ENCODE measurements at regions not wholly inside any gene's neighbourhood (a gene's known extent, or its start where the extent isn't known, plus 50 kb on each side); places are given as distances from the start of the nearest gene placed in this dataset.

- ATAC-seq = no peak
- BruUV-seq (replicated peaks) = no TSS peak
- peaks cover under 1% of the 10 kb centered on the region; the same call in 1 of the 2 replicates for H3K79me2 ChIP-seq (ENCODE audit: insufficient read depth, low read length)
Observed at GRCh38 chr12:124480469-124481256, 86.7 kb downstream of the NCOR2 start.

GRCh38 chr12:124479680-124480468 is 87.5 kb downstream of the NCOR2 start:
- Histone ChIP-seq H3K4me1 (ENCODE audit: control insufficient read depth in 1 of 2, insufficient read depth in 2 of 2, low read length in 2 of 2) (peaks cover 0 to 6% of the 10 kb centered on the region in 2 experiments; a peak in 1 of 4 replicates), H3K4me3 (replicated peaks in 1 of 2; ENCODE audit: low read depth in 1 of 2, low read length in 2 of 2) (no peak overlapping the region), H3K36me3 (ENCODE audit: control insufficient read depth in 1 of 2, insufficient read depth in 2 of 2, low read length in 2 of 2) (peaks cover 2 to 11% of the 10 kb centered on the region in 2 experiments; a peak in 2 of 4 replicates), H3K9me2 (ENCODE audit: insufficient read depth) (no peaks in the 10 kb centered on the region), H3K9me3 (ENCODE audit: control insufficient read depth in 1 of 2, insufficient read depth in 1 of 2, low read depth in 1 of 2, low read length in 2 of 2) (no peaks in the 10 kb centered on the region), H3K79me2 (ENCODE audit: insufficient read depth, low read length) (peaks cover 4% of the 10 kb centered on the region; the same call in 1 of the 2 replicates), H3K9ac (ENCODE audit: low read length) (no peak overlapping the region), H2AFZ (ENCODE audit: low read depth, low read length, poor library complexity, severe bottlenecking) (no peak overlapping the region), H3K4me2 (ENCODE audit: low read length) (no peak overlapping the region), H3K27ac (ENCODE audit: low read depth, low read length) (peak overlapping the region; percentile 14; the same call in 1 of the 2 replicates), H4K20me1 (ENCODE audit: insufficient read depth) (no peaks in the 10 kb centered on the region), H3K27me3 (ENCODE audit: insufficient read depth, low read length) (no peaks in the 10 kb centered on the region)
- ATAC-seq (no peak), DNase-seq (ENCODE audit: low read depth, low spot score) (no peak)
- TF ChIP-seq CBX3 (IDR thresholded peaks at IDR 0.05; ENCODE audit: low read depth) (no peak), JUND (IDR thresholded peaks at IDR 0.05) (no peak), SRF (IDR thresholded peaks at IDR 0.05; ENCODE audit: low read depth) (no peak), YY1 (IDR thresholded peaks at IDR 0.05; ENCODE audit: extremely low read depth, insufficient replicate concordance, low read depth, low read length) (no peak), TCF7L2 (IDR thresholded peaks at IDR 0.05; ENCODE audit: borderline replicate concordance, extremely low read depth, insufficient read depth, insufficient read length) (no peak)
- ChIA-PET POLR2A (no interaction called here), CTCF (no interaction called here), RAD21 (ENCODE audit: low non-redundant PET in 1 of 2, low total read pairs in 2 of 2, uncharacterized antibody in 2 of 2, unreplicated experiment in 2 of 2) (no interaction called here)
- intact Hi-C loops (cut with micrococcal nuclease) = no loop called here
- BruUV-seq (replicated peaks) = no TSS peak

More at GRCh38 chr12:124480469-124481256, 86.7 kb downstream of the NCOR2 start:
- Histone ChIP-seq H3K9ac (ENCODE audit: low read length) (no peak overlapping the region), H2AFZ (ENCODE audit: low read depth, low read length, poor library complexity, severe bottlenecking) (no peak overlapping the region), H3K27me3 (ENCODE audit: insufficient read depth, low read length) (no peaks in the 10 kb centered on the region), H3K4me2 (ENCODE audit: low read length) (no peak overlapping the region), H3K9me3 (ENCODE audit: control insufficient read depth in 1 of 2, insufficient read depth in 1 of 2, low read depth in 1 of 2, low read length in 2 of 2) (no peaks in the 10 kb centered on the region), H3K9me2 (ENCODE audit: insufficient read depth) (no peaks in the 10 kb centered on the region), H3K4me1 (ENCODE audit: control insufficient read depth in 1 of 2, insufficient read depth in 2 of 2, low read length in 2 of 2) (peaks cover 0 to 6% of the 10 kb centered on the region in 2 experiments; a peak in 1 of 4 replicates), H3K27ac (ENCODE audit: low read depth, low read length) (peak overlapping the region; percentile 14; the same call in 1 of the 2 replicates), H3K36me3 (ENCODE audit: control insufficient read depth in 1 of 2, insufficient read depth in 2 of 2, low read length in 2 of 2) (peaks cover 2 to 8% of the 10 kb centered on the region in 2 experiments; a peak in 2 of 4 replicates), H3K4me3 (replicated peaks in 1 of 2; ENCODE audit: low read depth in 1 of 2, low read length in 2 of 2) (no peak overlapping the region), H4K20me1 (ENCODE audit: insufficient read depth) (no peaks in the 10 kb centered on the region)
- intact Hi-C loops (cut with micrococcal nuclease) = no loop called here
- POLR2A ChIA-PET = no interaction called here
- no peak for DNase-seq (ENCODE audit: low read depth, low spot score)
- CTCF ChIA-PET = no interaction called here
- RAD21 ChIA-PET (ENCODE audit: low non-redundant PET in 1 of 2, low total read pairs in 2 of 2, uncharacterized antibody in 2 of 2, unreplicated experiment in 2 of 2) = no interaction called here
- TF ChIP-seq FOSL1 (IDR thresholded peaks at IDR 0.05; ENCODE audit: low read depth) (no peak), POLR2AphosphoS5 (IDR thresholded peaks at IDR 0.05; ENCODE audit: low read depth, low read length) (no peak), YY1 (IDR thresholded peaks at IDR 0.05; ENCODE audit: extremely low read depth, insufficient replicate concordance, low read depth, low read length) (no peak), JUND (IDR thresholded peaks at IDR 0.05) (no peak)
